Ovary (tissue), 3 donors: ENCODE measurements at regions not wholly inside any gene's neighbourhood (a gene's known extent, or its start where the extent isn't known, plus 50 kb on each side); places are given as distances from the start of the nearest gene placed in this dataset.
"Not testable (repeated sequence)": the region's sequence is repeated elsewhere in the genome, so short reads cannot be mapped to it uniquely, and the experiment has no call there.

Source experiments
- CTCF ChIP-seq, 3 donors: fragments of 450-650 bp in 2 of 3; fragments of 200-600 bp in 1 of 3; IDR thresholded peaks; one replicate each; pipeline versions ENCODE4 v1.5.1 to v1.8.0; 2016 to 2022; ENCODE audit warnings: antibody characterized with exemption in 3 of 3, mild to moderate bottlenecking in 1 of 3
- EP300 ChIP-seq: sonication (generic); formaldehyde crosslinking; IDR thresholded peaks from one replicate; pipeline ENCODE4 v1.6.1; 2017; ENCODE audit warnings: antibody characterized with exemption
- POLR2A ChIP-seq: fragments of 450-650 bp; IDR thresholded peaks from one replicate; pipeline ENCODE4 v1.6.1; 2017; ENCODE audit warnings: antibody characterized with exemption, mild to moderate bottlenecking, moderate library complexity
- donor health status: DM: no; HTN: no; CAD: no.

DNA sequence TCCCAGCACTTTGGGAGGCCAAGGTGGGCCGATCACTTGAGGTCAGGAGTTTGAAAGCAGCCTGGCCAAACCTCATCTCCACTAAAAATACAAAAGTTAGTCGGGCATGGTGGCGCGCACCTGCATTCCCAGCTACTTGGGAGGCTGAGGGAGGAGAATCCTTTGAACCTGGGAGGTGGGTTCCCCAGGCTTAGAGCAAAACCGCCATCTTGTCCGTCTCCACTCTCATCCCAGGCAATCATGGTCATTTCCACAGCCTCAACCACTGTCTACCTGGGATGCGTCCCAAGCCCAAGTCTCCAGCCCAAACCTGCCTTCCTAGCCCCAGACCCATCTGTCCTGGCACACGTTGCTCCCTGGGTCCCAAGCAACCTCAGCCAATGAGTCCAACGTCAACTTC, 71.1 kb upstream of the CLEC6A start:
- TF ChIP-seq CTCF (IDR thresholded peaks at IDR 0.05); POLR2A; EP300: not testable (repeated sequence)
